Lower leg skin (tissue), 4 donors: ENCODE measurements at regions not wholly inside any gene's neighbourhood (a gene's known extent, or its start where the extent isn't known, plus 50 kb on each side); places are given as distances from the start of the nearest gene placed in this dataset.
A peak's percentile ranks its signal among the peaks of the same experiment; 100 is the strongest.

Experiments
- DNase-seq, 2 donors: peaks; one replicate each; pipeline ENCODE4 v3.0.0-alpha.2; 2019; ENCODE audit warnings: low spot score in 2 of 2
- H3K4me3 ChIP-seq: fragments of 200-600 bp; sonication (generic); 2 replicates; pipeline ENCODE4 v1.5.1; 2017; ENCODE audit warnings: mild to moderate bottlenecking, low read depth; ENCODE audit not compliant: poor library complexity, severe bottlenecking
- CTCF ChIP-seq, 3 donors: fragments of 450-650 bp; IDR thresholded peaks; one replicate each; pipeline ENCODE4 v1.5.1; 2016; ENCODE audit warnings: antibody characterized with exemption in 3 of 3, mild to moderate bottlenecking in 3 of 3, moderate library complexity in 2 of 3
- POLR2A ChIP-seq, 2 donors: fragments of 450-650 bp; IDR thresholded peaks; one replicate each; pipeline ENCODE4 v1.6.1; 2016 to 2017; ENCODE audit warnings: antibody characterized with exemption in 2 of 2, mild to moderate bottlenecking in 1 of 2, moderate library complexity in 1 of 2
- WGBS, 2 donors: methylation state at CpG; one replicate each; pipeline ENCODE4 v1.1.5; 2018; 5-methylcytosine and 5-hydroxymethylcytosine counted together
- intact Hi-C: fragments of 100-400 bp; cut with DNase I; formaldehyde crosslinking; loops from one replicate; pipeline ENCODE4 v1.15.0; 2023; ENCODE audit warnings: low total_unique reads

DNA sequence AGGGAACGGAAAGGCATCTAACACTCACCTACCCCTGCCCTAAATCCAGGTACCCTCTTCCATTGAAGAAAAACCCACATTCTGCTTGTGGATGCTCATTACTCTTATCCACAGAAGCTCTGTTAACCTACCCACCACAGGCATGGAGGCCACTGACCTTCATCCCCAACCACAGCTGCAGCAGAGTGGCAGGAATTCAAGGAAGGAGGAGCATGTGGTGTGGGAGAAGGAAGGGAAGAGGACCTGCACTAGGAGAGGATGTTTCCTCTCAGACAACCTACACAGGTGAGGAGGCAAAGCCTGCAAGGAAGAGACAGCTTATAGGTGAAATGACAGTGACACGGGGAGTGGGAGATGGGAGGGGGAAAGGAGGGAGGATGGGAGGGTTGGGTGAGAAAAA, 192.5 kb upstream of the TSC22D2 start:
- intact Hi-C loops = loop anchor here (10.0 kb wide), 1 partner anchor 241 kb away; the partner anchor contains the start of gene PFN2
- DNase-seq = peak in 1 of 2 donors; percentile 15
- no peak overlapping the region for H3K4me3 ChIP-seq
- 67 to 70% methylated on average over 2 of the region's 2 CpGs for WGBS, 2 donors
- TF ChIP-seq CTCF (IDR thresholded peaks at IDR 0.05) = no peak
- no peak for TF ChIP-seq POLR2A (IDR thresholded peaks at IDR 0.05)

DNA sequence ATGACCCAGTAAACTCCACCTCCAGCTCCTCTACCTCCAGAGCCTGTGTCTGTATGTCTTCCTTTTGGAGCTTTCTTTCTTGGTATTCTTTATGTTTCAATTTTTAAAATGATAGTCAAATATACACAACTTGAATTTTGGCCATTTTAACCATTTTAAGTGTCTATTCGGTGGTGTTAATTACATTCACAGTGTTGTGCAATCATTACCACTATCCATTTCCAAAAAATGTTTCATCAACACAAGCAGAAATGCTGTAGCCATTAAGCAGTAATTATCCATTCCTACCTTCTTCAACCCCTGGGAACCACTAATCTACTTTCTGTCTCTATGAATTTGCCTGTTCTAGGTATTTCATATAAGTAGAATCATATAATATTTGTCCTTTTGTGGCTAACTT, 194.5 kb upstream of the TSC22D2 start:
- H3K4me3 ChIP-seq = no peak overlapping the region
- 28 to 38% methylated on average over 1 of the region's 1 CpG for WGBS, 2 donors
- no peak for TF ChIP-seq CTCF (IDR thresholded peaks at IDR 0.05)
- no peak for TF ChIP-seq POLR2A (IDR thresholded peaks at IDR 0.05)
- intact Hi-C loops = loop anchor here (10.0 kb wide), 1 partner anchor 239 kb away; the partner anchor contains the start of gene PFN2
- no peak for DNase-seq

- no peak overlapping the region for H3K4me3 ChIP-seq
- intact Hi-C loops = loop anchor here (10.0 kb wide), 1 partner anchor 236 kb away; the partner anchor contains the start of gene PFN2
- no peak for TF ChIP-seq CTCF (IDR thresholded peaks at IDR 0.05)
- TF ChIP-seq POLR2A (IDR thresholded peaks at IDR 0.05) = no peak
- WGBS, 2 donors = 73 to 75% methylated on average over 4 of the region's 4 CpGs
- DNase-seq = peak in 1 of 2 donors; percentile 74
These were observed 197.5 kb upstream of the TSC22D2 start for GRCh38 chr3:150210461-150211110.

DNA sequence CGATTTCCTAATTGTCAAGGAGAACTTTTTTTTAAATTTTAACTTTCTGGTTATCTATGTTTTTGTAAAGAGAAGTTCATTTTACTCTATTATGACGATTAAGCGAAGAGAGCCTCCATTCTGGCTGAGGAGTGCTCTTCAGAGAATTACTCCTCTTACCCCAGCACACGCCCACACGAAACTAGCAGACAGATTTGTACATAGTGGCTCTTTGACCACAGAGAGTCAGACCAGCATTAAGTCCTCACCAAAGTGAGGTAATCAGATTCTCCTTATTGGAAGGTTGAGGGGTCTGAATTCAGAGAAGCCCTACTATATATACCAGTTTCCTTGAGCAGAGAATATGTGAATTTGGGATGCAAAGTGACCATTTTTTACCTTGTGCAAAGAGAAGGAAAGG, 204.8 kb upstream of the TSC22D2 start:
- no peak for DNase-seq
- 67 to 68% methylated on average over 5 of the region's 5 CpGs for WGBS, 2 donors
- no peak for TF ChIP-seq POLR2A (IDR thresholded peaks at IDR 0.05)
- no peak for TF ChIP-seq CTCF (IDR thresholded peaks at IDR 0.05)
- no peak overlapping the region for H3K4me3 ChIP-seq
- intact Hi-C loops = no loop called here

DNA sequence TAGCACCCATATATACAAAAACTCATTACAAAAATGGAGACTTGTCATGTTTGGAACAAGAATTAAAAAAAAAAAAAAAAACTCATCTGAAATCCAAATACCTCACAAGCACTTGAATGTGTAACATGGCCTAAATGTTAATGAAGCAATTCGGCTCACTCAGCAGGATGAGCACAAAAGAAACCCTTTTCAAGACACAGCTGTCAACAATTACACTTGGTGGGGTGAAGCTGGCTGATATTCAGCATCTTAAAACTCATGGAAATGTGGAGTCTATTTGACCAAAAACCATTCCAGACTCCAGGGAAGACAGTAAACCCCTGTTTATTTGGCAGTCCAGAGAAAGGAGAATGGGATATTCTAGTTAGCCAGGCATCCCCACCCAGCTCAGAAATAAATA, 205.4 kb upstream of the TSC22D2 start:
- TF ChIP-seq CTCF (IDR thresholded peaks at IDR 0.05) (no peak), POLR2A (IDR thresholded peaks at IDR 0.05) (no peak)
- 63 to 65% methylated on average over 1 of the region's 1 CpG for WGBS, 2 donors
- no peak overlapping the region for H3K4me3 ChIP-seq
- intact Hi-C loops = no loop called here
- no peak for DNase-seq

- intact Hi-C loops = no loop called here
- no peak for TF ChIP-seq POLR2A (IDR thresholded peaks at IDR 0.05)
- TF ChIP-seq CTCF (IDR thresholded peaks at IDR 0.05) = no peak
- DNase-seq = no peak
- H3K4me3 ChIP-seq = no peak overlapping the region
These were observed 213.1 kb upstream of the TSC22D2 start for GRCh38 chr3:150194957-150195356.
